ENCODE measurements at regions not wholly inside any gene's neighbourhood (a gene's known extent, or its start where the extent isn't known, plus 50 kb on each side); places are given as distances from the start of the nearest gene placed in this dataset.

DNA sequence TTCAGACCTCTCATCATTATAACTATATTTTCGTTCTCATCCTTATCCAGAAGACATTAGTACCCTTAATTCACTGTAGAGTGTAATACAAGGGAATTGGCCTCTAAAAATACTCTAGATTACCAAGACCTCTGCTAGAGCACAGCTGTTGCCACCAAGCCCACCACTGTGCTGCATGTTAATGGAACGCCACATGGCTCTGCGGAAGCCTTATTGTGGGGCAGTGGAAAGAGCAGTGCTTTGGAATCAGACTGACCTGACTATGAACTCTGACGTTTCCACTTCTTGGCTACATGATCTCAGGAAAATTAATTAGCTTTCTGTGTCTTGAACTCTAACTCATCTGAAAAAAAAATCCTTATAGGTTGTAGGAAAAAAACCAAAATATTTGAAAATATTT is 222.1 kb downstream of the LMX1A start:
- no TSS peak for BruUV-seq (replicated peaks)
- no peak overlapping the region for H3K4me3 ChIP-seq (replicated peaks in 1 of 3; ENCODE audit: insufficient read depth in 1 of 3, low read depth in 2 of 3, low read length in 3 of 3)
- no peak overlapping the region for H3K4me2 ChIP-seq (ENCODE audit: low read depth, low read length)
- no peak overlapping the region for H2AFZ ChIP-seq (ENCODE audit: low read length)
- WGBS (ENCODE audit: low lambda C conversion rate): 84% methylated on average over 4 of the region's 4 CpGs
- H3K27ac ChIP-seq (ENCODE audit: extremely low read length, insufficient read depth, low read length): no peak overlapping the region
- ATAC-seq (no peak), DNase-seq (ENCODE audit: low spot score) (no peak), FAIRE-seq (no peak)
- no peaks in the 10 kb centered on the region for H4K20me1 ChIP-seq (ENCODE audit: insufficient read depth, low read length)
- H3K4me1 ChIP-seq (ENCODE audit: insufficient read depth, low read length): peaks cover 43% of the 10 kb centered on the region
- no peak overlapping the region for H3K9ac ChIP-seq (ENCODE audit: insufficient read depth, low read depth, low read length)
- H3K79me2 ChIP-seq (ENCODE audit: insufficient read depth, low read length): no peaks in the 10 kb centered on the region
- intact Hi-C loops (cut with micrococcal nuclease; ENCODE audit: unreplicated experiment): loop anchor here (10.0 kb wide), 1 partner anchor 780 kb away; no protein-coding TSS in a partner anchor
- ChIA-PET POLR2A (no interaction called here), CTCF (ENCODE audit: low intra/inter-chr PET ratio, low total read pairs) (no interaction called here)
- no peaks in the 10 kb centered on the region for H3K9me3 ChIP-seq (ENCODE audit: low read length)
- H3K36me3 ChIP-seq (replicated peaks in 1 of 2; ENCODE audit: control insufficient read depth in 1 of 2, insufficient read depth in 2 of 2, low read length in 2 of 2): no peaks in the 10 kb centered on the region
- H3K27me3 ChIP-seq (ENCODE audit: control insufficient read depth in 1 of 2, insufficient read depth in 2 of 2, low read length in 2 of 2): no peaks in the 10 kb centered on the region
- in situ Hi-C loops (cut with HindIII; ENCODE audit: extremely low pct_ligation_motif_present, low pct_unique_long_range_greater_than_20kb): loop anchor here (5.0 to 25.0 kb wide), 2 partner anchors 233 to 453 kb away; no protein-coding TSS in a partner anchor
- no peak for TF ChIP-seq ZFP36L1 (CRISPR knock-in tag; IDR thresholded peaks at IDR 0.05)
- TF ChIP-seq, protein P1, sequence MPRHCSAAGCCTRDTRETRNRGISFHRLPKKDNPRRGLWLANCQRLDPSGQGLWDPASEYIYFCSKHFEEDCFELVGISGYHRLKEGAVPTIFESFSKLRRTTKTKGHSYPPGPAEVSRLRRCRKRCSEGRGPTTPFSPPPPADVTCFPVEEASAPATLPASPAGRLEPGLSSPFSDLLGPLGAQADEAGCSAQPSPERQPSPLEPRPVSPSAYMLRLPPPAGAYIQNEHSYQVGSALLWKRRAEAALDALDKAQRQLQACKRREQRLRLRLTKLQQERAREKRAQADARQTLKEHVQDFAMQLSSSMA (CRISPR knock-in tag; IDR thresholded peaks at IDR 0.05): no peak
- TF ChIP-seq ASH2L (IDR thresholded peaks at IDR 0.05; ENCODE audit: insufficient read length, low read depth, low read length): no peak
- no peak for TF ChIP-seq JUND (CRISPR knock-in tag; IDR thresholded peaks at IDR 0.05)
- TF ChIP-seq, protein P2, sequence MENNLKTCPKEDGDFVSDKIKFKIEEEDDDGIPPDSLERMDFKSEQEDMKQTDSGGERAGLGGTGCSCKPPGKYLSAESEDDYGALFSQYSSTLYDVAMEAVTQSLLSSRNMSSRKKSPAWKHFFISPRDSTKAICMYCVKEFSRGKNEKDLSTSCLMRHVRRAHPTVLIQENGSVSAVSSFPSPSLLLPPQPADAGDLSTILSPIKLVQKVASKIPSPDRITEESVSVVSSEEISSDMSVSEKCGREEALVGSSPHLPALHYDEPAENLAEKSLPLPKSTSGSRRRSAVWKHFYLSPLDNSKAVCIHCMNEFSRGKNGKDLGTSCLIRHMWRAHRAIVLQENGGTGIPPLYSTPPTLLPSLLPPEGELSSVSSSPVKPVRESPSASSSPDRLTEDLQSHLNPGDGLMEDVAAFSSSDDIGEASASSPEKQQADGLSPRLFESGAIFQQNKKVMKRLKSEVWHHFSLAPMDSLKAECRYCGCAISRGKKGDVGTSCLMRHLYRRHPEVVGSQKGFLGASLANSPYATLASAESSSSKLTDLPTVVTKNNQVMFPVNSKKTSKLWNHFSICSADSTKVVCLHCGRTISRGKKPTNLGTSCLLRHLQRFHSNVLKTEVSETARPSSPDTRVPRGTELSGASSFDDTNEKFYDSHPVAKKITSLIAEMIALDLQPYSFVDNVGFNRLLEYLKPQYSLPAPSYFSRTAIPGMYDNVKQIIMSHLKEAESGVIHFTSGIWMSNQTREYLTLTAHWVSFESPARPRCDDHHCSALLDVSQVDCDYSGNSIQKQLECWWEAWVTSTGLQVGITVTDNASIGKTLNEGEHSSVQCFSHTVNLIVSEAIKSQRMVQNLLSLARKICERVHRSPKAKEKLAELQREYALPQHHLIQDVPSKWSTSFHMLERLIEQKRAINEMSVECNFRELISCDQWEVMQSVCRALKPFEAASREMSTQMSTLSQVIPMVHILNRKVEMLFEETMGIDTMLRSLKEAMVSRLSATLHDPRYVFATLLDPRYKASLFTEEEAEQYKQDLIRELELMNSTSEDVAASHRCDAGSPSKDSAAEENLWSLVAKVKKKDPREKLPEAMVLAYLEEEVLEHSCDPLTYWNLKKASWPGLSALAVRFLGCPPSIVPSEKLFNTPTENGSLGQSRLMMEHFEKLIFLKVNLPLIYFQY (CRISPR knock-in tag; IDR thresholded peaks at IDR 0.05; ENCODE audit: borderline replicate concordance): no peak
- TF ChIP-seq HNF4G (IDR thresholded peaks at IDR 0.05; ENCODE audit: borderline replicate concordance, low read depth, low read length): no peak
- TF ChIP-seq HNF4G (CRISPR knock-in tag; IDR thresholded peaks at IDR 0.05; ENCODE audit: borderline replicate concordance, low read depth): no peak
- no peak for TF ChIP-seq JDP2 (CRISPR knock-in tag; IDR thresholded peaks at IDR 0.05; ENCODE audit: borderline replicate concordance)
- TF ChIP-seq ARNTL (CRISPR knock-in tag; IDR thresholded peaks at IDR 0.05): no peak
- no peak for TF ChIP-seq ZNF562 (CRISPR knock-in tag; IDR thresholded peaks at IDR 0.05; ENCODE audit: borderline replicate concordance)
- no peak for TF ChIP-seq ZBTB38 (CRISPR knock-in tag; IDR thresholded peaks at IDR 0.05)
- no peak for TF ChIP-seq ZNF292 (CRISPR knock-in tag; IDR thresholded peaks at IDR 0.05; ENCODE audit: borderline replicate concordance, low read depth)
- no peak for TF ChIP-seq AGO2 (optimal IDR thresholded peaks at IDR 0.05; ENCODE audit: low read depth, low read length)
- TF ChIP-seq, protein P3, sequence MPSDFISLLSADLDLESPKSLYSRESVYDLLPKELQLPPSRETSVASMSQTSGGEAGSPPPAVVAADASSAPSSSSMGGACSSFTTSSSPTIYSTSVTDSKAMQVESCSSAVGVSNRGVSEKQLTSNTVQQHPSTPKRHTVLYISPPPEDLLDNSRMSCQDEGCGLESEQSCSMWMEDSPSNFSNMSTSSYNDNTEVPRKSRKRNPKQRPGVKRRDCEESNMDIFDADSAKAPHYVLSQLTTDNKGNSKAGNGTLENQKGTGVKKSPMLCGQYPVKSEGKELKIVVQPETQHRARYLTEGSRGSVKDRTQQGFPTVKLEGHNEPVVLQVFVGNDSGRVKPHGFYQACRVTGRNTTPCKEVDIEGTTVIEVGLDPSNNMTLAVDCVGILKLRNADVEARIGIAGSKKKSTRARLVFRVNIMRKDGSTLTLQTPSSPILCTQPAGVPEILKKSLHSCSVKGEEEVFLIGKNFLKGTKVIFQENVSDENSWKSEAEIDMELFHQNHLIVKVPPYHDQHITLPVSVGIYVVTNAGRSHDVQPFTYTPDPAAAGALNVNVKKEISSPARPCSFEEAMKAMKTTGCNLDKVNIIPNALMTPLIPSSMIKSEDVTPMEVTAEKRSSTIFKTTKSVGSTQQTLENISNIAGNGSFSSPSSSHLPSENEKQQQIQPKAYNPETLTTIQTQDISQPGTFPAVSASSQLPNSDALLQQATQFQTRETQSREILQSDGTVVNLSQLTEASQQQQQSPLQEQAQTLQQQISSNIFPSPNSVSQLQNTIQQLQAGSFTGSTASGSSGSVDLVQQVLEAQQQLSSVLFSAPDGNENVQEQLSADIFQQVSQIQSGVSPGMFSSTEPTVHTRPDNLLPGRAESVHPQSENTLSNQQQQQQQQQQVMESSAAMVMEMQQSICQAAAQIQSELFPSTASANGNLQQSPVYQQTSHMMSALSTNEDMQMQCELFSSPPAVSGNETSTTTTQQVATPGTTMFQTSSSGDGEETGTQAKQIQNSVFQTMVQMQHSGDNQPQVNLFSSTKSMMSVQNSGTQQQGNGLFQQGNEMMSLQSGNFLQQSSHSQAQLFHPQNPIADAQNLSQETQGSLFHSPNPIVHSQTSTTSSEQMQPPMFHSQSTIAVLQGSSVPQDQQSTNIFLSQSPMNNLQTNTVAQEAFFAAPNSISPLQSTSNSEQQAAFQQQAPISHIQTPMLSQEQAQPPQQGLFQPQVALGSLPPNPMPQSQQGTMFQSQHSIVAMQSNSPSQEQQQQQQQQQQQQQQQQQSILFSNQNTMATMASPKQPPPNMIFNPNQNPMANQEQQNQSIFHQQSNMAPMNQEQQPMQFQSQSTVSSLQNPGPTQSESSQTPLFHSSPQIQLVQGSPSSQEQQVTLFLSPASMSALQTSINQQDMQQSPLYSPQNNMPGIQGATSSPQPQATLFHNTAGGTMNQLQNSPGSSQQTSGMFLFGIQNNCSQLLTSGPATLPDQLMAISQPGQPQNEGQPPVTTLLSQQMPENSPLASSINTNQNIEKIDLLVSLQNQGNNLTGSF (CRISPR knock-in tag; IDR thresholded peaks at IDR 0.05): no peak
